Body of pancreas (tissue), 4 donors: ENCODE measurements at regions not wholly inside any gene's neighbourhood (a gene's known extent, or its start where the extent isn't known, plus 50 kb on each side); places are given as distances from the start of the nearest gene placed in this dataset.

Experiments
- CTCF ChIP-seq, 7 experiments: fragments of 450-650 bp in 4 of 7; fragments of 200-600 bp in 3 of 7; sonication (generic) in 3 of 7; IDR thresholded peaks; one replicate each; pipeline ENCODE4 v1.5.1; 2016 to 2019; ENCODE audit warnings: antibody characterized with exemption in 7 of 7
- POLR2A ChIP-seq, 3 donors: fragments of 450-650 bp; IDR thresholded peaks; one replicate each; pipeline ENCODE4 v1.6.1; 2016; ENCODE audit warnings: antibody characterized with exemption in 3 of 3, mild to moderate bottlenecking in 2 of 3

GRCh38 chr15:88391700-88392099 lies 75.5 kb downstream of the MRPL46 start:
- no peak for TF ChIP-seq CTCF (IDR thresholded peaks at IDR 0.05)
- no peak for TF ChIP-seq POLR2A (IDR thresholded peaks at IDR 0.05)
